ENCODE measurements at regions not wholly inside any gene's neighbourhood (a gene's known extent, or its start where the extent isn't known, plus 50 kb on each side); places are given as distances from the start of the nearest gene placed in this dataset.
"Not testable (repeated sequence)": the region's sequence is repeated elsewhere in the genome, so short reads cannot be mapped to it uniquely, and the experiment has no call there.

- H2AK5ac ChIP-seq (ENCODE audit: low read length); H2BK5ac ChIP-seq (ENCODE audit: low read length); DNase-seq: not testable (repeated sequence)
Measured at GRCh38 chr3:39586215-39586614, 118.7 kb downstream of the MOBP start.

GRCh38 chr3:39587113-39587512 lies 119.6 kb downstream of the MOBP start:
- no CpG with 5 or more reads among the region's 1 CpG for WGBS (ENCODE audit: extremely low coverage, insufficient coverage, low lambda C conversion rate)
- Histone ChIP-seq H2BK15ac (replicated peaks; ENCODE audit: low read depth) (no peak overlapping the region), H3K4me1 (ENCODE audit: control insufficient read depth, low read depth, low read length) (no peaks in the 10 kb centered on the region), H3K4me2 (ENCODE audit: low read length) (no peak overlapping the region), H3K9ac (ENCODE audit: low read length) (no peak overlapping the region), H2BK5ac (ENCODE audit: low read length) (no peak overlapping the region), H4K5ac (ENCODE audit: low read length) (no peak overlapping the region), H3K79me2 (ENCODE audit: control insufficient read depth, insufficient read depth, low read length) (no peaks in the 10 kb centered on the region), H3K56ac (ENCODE audit: low read length) (no peak overlapping the region), H3K4me3 (ENCODE audit: low read length) (no peak overlapping the region), H4K8ac (ENCODE audit: low read depth, low read length) (no peak overlapping the region), H3K23ac (ENCODE audit: low read length) (no peak overlapping the region), H3K4ac (ENCODE audit: low read depth, low read length) (no peak overlapping the region), H2AK5ac (ENCODE audit: low read length) (no peak overlapping the region), H2BK120ac (ENCODE audit: low read depth, low read length) (no peak overlapping the region), H3K27ac (ENCODE audit: low read depth, low read length) (no peak overlapping the region), H3K27me3 (ENCODE audit: insufficient read depth, low read length, poor library complexity) (no peaks in the 10 kb centered on the region), H3K18ac (ENCODE audit: low read length) (no peak overlapping the region), H3K36me3 (ENCODE audit: control insufficient read depth, insufficient read depth, low read length) (no peaks in the 10 kb centered on the region), H3K79me1 (ENCODE audit: low read length) (no peaks in the 10 kb centered on the region)
- DNase-seq: no peak

More at GRCh38 chr3:39586215-39586614, 118.7 kb downstream of the MOBP start:
- H3K36me3 ChIP-seq (ENCODE audit: control insufficient read depth, insufficient read depth, low read length); H3K79me2 ChIP-seq (ENCODE audit: control insufficient read depth, insufficient read depth, low read length); H3K4ac ChIP-seq (ENCODE audit: low read depth, low read length); H4K8ac ChIP-seq (ENCODE audit: low read depth, low read length); H3K4me2 ChIP-seq (ENCODE audit: low read length); H2BK15ac ChIP-seq (replicated peaks; ENCODE audit: low read depth); H3K23ac ChIP-seq (ENCODE audit: low read length); H3K9ac ChIP-seq (ENCODE audit: low read length); H3K4me1 ChIP-seq (ENCODE audit: control insufficient read depth, low read depth, low read length); H3K79me1 ChIP-seq (ENCODE audit: low read length); H4K5ac ChIP-seq (ENCODE audit: low read length); H3K27ac ChIP-seq (ENCODE audit: low read depth, low read length); H3K56ac ChIP-seq (ENCODE audit: low read length); H2BK120ac ChIP-seq (ENCODE audit: low read depth, low read length); H3K18ac ChIP-seq (ENCODE audit: low read length); H3K4me3 ChIP-seq (ENCODE audit: low read length); H3K27me3 ChIP-seq (ENCODE audit: insufficient read depth, low read length, poor library complexity): not testable (repeated sequence)
- no CpG with 5 or more reads among the region's 4 CpGs for WGBS (ENCODE audit: extremely low coverage, insufficient coverage, low lambda C conversion rate)

- Histone ChIP-seq H3K27me3 (ENCODE audit: insufficient read depth, low read length, poor library complexity) (no peaks in the 10 kb centered on the region), H3K4me1 (ENCODE audit: control insufficient read depth, low read depth, low read length) (no peaks in the 10 kb centered on the region), H2BK5ac (ENCODE audit: low read length) (no peak overlapping the region), H4K5ac (ENCODE audit: low read length) (no peak overlapping the region), H3K27ac (ENCODE audit: low read depth, low read length) (no peak overlapping the region), H3K4me3 (ENCODE audit: low read length) (no peak overlapping the region), H3K4me2 (ENCODE audit: low read length) (no peak overlapping the region), H3K4ac (ENCODE audit: low read depth, low read length) (no peak overlapping the region), H3K79me2 (ENCODE audit: control insufficient read depth, insufficient read depth, low read length) (no peaks in the 10 kb centered on the region), H2BK15ac (replicated peaks; ENCODE audit: low read depth) (no peak overlapping the region), H3K23ac (ENCODE audit: low read length) (no peak overlapping the region), H3K18ac (ENCODE audit: low read length) (no peak overlapping the region), H3K56ac (ENCODE audit: low read length) (peak overlapping the region; percentile 40), H3K9ac (ENCODE audit: low read length) (no peak overlapping the region), H4K8ac (ENCODE audit: low read depth, low read length) (no peak overlapping the region), H2AK5ac (ENCODE audit: low read length) (no peak overlapping the region), H3K36me3 (ENCODE audit: control insufficient read depth, insufficient read depth, low read length) (no peaks in the 10 kb centered on the region), H3K79me1 (ENCODE audit: low read length) (no peaks in the 10 kb centered on the region), H2BK120ac (ENCODE audit: low read depth, low read length) (no peak overlapping the region)
- DNase-seq: no peak
- no CpG with 5 or more reads among the region's 3 CpGs for WGBS (ENCODE audit: extremely low coverage, insufficient coverage, low lambda C conversion rate)
Measured at GRCh38 chr3:39590806-39591205, 123.3 kb downstream of the MOBP start.

- Histone ChIP-seq H4K5ac (ENCODE audit: low read length) (no peak overlapping the region), H2AK5ac (ENCODE audit: low read length) (no peak overlapping the region), H3K79me2 (ENCODE audit: control insufficient read depth, insufficient read depth, low read length) (no peaks in the 10 kb centered on the region), H3K79me1 (ENCODE audit: low read length) (no peaks in the 10 kb centered on the region), H4K8ac (ENCODE audit: low read depth, low read length) (no peak overlapping the region), H3K4me2 (ENCODE audit: low read length) (no peak overlapping the region), H3K36me3 (ENCODE audit: control insufficient read depth, insufficient read depth, low read length) (no peaks in the 10 kb centered on the region), H2BK5ac (ENCODE audit: low read length) (no peak overlapping the region), H3K23ac (ENCODE audit: low read length) (no peak overlapping the region), H3K9ac (ENCODE audit: low read length) (no peak overlapping the region), H3K18ac (ENCODE audit: low read length) (peak overlapping the region; percentile 51), H3K4ac (ENCODE audit: low read depth, low read length) (no peak overlapping the region), H3K56ac (ENCODE audit: low read length) (no peak overlapping the region), H3K27ac (ENCODE audit: low read depth, low read length) (no peak overlapping the region), H2BK15ac (replicated peaks; ENCODE audit: low read depth) (no peak overlapping the region), H3K27me3 (ENCODE audit: insufficient read depth, low read length, poor library complexity) (no peaks in the 10 kb centered on the region), H3K4me1 (ENCODE audit: control insufficient read depth, low read depth, low read length) (no peaks in the 10 kb centered on the region), H3K4me3 (ENCODE audit: low read length) (no peak overlapping the region), H2BK120ac (ENCODE audit: low read depth, low read length) (peak overlapping the region; percentile 79)
- no CpG with 5 or more reads among the region's 5 CpGs for WGBS (ENCODE audit: extremely low coverage, insufficient coverage, low lambda C conversion rate)
- DNase-seq: no peak
Measured at GRCh38 chr3:39592311-39593050, 125.0 kb downstream of the MOBP start.

GRCh38 chr3:39593341-39593740 lies 125.9 kb downstream of the MOBP start:
- no peaks in the 10 kb centered on the region for H3K36me3 ChIP-seq (ENCODE audit: control insufficient read depth, insufficient read depth, low read length)
- no peak overlapping the region for H4K8ac ChIP-seq (ENCODE audit: low read depth, low read length)
- no peak overlapping the region for H3K23ac ChIP-seq (ENCODE audit: low read length)
- H4K5ac ChIP-seq (ENCODE audit: low read length): no peak overlapping the region
- no peak overlapping the region for H3K18ac ChIP-seq (ENCODE audit: low read length)
- no peak overlapping the region for H2BK15ac ChIP-seq (replicated peaks; ENCODE audit: low read depth)
- H3K4me1 ChIP-seq (ENCODE audit: control insufficient read depth, low read depth, low read length): no peaks in the 10 kb centered on the region
- H3K27ac ChIP-seq (ENCODE audit: low read depth, low read length): no peak overlapping the region
- peak overlapping the region; percentile 3 for H2BK120ac ChIP-seq (ENCODE audit: low read depth, low read length)
- H2AK5ac ChIP-seq (ENCODE audit: low read length): no peak overlapping the region
- no peak overlapping the region for H3K4me2 ChIP-seq (ENCODE audit: low read length)
- H3K27me3 ChIP-seq (ENCODE audit: insufficient read depth, low read length, poor library complexity): no peaks in the 10 kb centered on the region
- no CpG with 5 or more reads among the region's 3 CpGs for WGBS (ENCODE audit: extremely low coverage, insufficient coverage, low lambda C conversion rate)
- DNase-seq: no peak
- no peak overlapping the region for H2BK5ac ChIP-seq (ENCODE audit: low read length)
- H3K79me2 ChIP-seq (ENCODE audit: control insufficient read depth, insufficient read depth, low read length): no peaks in the 10 kb centered on the region
- no peak overlapping the region for H3K4me3 ChIP-seq (ENCODE audit: low read length)
- no peak overlapping the region for H3K4ac ChIP-seq (ENCODE audit: low read depth, low read length)
- no peak overlapping the region for H3K9ac ChIP-seq (ENCODE audit: low read length)
- H3K79me1 ChIP-seq (ENCODE audit: low read length): no peaks in the 10 kb centered on the region
- no peak overlapping the region for H3K56ac ChIP-seq (ENCODE audit: low read length)

GRCh38 chr3:39601241-39601640 lies 133.8 kb downstream of the MOBP start:
- no peak overlapping the region for H2BK5ac ChIP-seq (ENCODE audit: low read length)
- WGBS (ENCODE audit: extremely low coverage, insufficient coverage, low lambda C conversion rate): no CpG with 5 or more reads among the region's 2 CpGs
- no peak overlapping the region for H2AK5ac ChIP-seq (ENCODE audit: low read length)

More at GRCh38 chr3:39601241-39601640, 133.8 kb downstream of the MOBP start:
- Histone ChIP-seq H3K36me3 (ENCODE audit: control insufficient read depth, insufficient read depth, low read length) (no peaks in the 10 kb centered on the region), H3K9ac (ENCODE audit: low read length) (no peak overlapping the region), H3K79me2 (ENCODE audit: control insufficient read depth, insufficient read depth, low read length) (no peaks in the 10 kb centered on the region), H3K56ac (ENCODE audit: low read length) (no peak overlapping the region), H3K23ac (ENCODE audit: low read length) (no peak overlapping the region), H2BK15ac (replicated peaks; ENCODE audit: low read depth) (no peak overlapping the region), H4K5ac (ENCODE audit: low read length) (no peak overlapping the region), H3K18ac (ENCODE audit: low read length) (no peak overlapping the region), H3K4me1 (ENCODE audit: control insufficient read depth, low read depth, low read length) (no peaks in the 10 kb centered on the region), H3K79me1 (ENCODE audit: low read length) (no peaks in the 10 kb centered on the region), H2BK120ac (ENCODE audit: low read depth, low read length) (no peak overlapping the region), H3K27ac (ENCODE audit: low read depth, low read length) (no peak overlapping the region), H3K4me3 (ENCODE audit: low read length) (no peak overlapping the region), H3K4me2 (ENCODE audit: low read length) (no peak overlapping the region), H4K8ac (ENCODE audit: low read depth, low read length) (no peak overlapping the region), H3K4ac (ENCODE audit: low read depth, low read length) (no peak overlapping the region), H3K27me3 (ENCODE audit: insufficient read depth, low read length, poor library complexity) (no peaks in the 10 kb centered on the region)
- DNase-seq: no peak
